Progenitor cell of endocrine pancreas (in vitro differentiated cells): ENCODE measurements at regions not wholly inside any gene's neighbourhood (a gene's known extent, or its start where the extent isn't known, plus 50 kb on each side); places are given as distances from the start of the nearest gene placed in this dataset.
"Not testable (repeated sequence)": the region's sequence is repeated elsewhere in the genome, so short reads cannot be mapped to it uniquely, and the experiment has no call there.

Experiments
- DNase-seq: peaks from one replicate; pipeline ENCODE4 v3.0.0; 2021; ENCODE audit warnings: low spot score; ENCODE audit not compliant: unreplicated experiment
- H3K27ac Mint-ChIP-seq: 2 replicates; pipeline ENCODE4 v1.8.0; 2021; ENCODE audit warnings: mild to moderate bottlenecking, moderate library complexity, mixed read lengths
- H3K27me3 Mint-ChIP-seq: 2 replicates; pipeline ENCODE4 v1.8.0; 2021; ENCODE audit warnings: mixed read lengths
- H3K36me3 Mint-ChIP-seq: 2 replicates; pipeline ENCODE4 v1.8.0; 2022; ENCODE audit warnings: mixed read lengths; ENCODE audit not compliant: insufficient read depth
- H3K4me1 Mint-ChIP-seq: 2 replicates; pipeline ENCODE4 v1.8.0; 2021; ENCODE audit warnings: low read depth, mixed read lengths
- H3K4me3 Mint-ChIP-seq: 2 replicates; pipeline ENCODE4 v1.8.0; 2021; ENCODE audit warnings: low read depth, mild to moderate bottlenecking, moderate library complexity, mixed read lengths
- H3K9me3 Mint-ChIP-seq: 2 replicates; pipeline ENCODE4 v1.8.0; 2021; ENCODE audit warnings: low read depth, mixed read lengths
- TF ChIP-seq, protein P1 (sequence below): fragments of 200-600 bp; sonication (generic); IDR thresholded peaks from one replicate; pipeline ENCODE4 v1.5.0; 2021; ENCODE audit warnings: antibody characterized with exemption, mild to moderate bottlenecking; ENCODE audit not compliant: unreplicated experiment

DNA sequence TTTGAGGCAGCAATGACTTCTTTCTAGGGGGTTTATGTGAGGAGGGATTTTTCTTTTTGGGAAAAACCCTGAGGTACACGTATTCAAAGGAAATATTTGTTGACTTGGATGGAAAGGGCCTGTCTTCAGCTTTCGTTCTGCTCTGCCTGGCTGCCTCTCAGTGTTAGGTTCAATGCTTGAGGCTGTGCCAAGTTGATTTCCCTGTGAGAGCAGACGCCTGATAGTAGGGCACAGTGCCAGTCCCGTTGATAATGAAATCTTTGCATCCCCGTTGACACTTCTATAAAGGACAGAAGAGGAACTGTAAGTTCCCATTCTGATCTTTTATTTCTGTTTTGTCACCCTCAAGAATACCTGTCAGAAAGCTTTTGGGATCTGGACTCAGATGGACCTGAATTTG, 191.1 kb downstream of the NPIPA7 start:
- H3K4me3 Mint-ChIP-seq, H3K36me3 Mint-ChIP-seq, H3K4me1 Mint-ChIP-seq, H3K27me3 Mint-ChIP-seq, DNase-seq, H3K27ac Mint-ChIP-seq, H3K9me3 Mint-ChIP-seq: not testable (repeated sequence)

DNA sequence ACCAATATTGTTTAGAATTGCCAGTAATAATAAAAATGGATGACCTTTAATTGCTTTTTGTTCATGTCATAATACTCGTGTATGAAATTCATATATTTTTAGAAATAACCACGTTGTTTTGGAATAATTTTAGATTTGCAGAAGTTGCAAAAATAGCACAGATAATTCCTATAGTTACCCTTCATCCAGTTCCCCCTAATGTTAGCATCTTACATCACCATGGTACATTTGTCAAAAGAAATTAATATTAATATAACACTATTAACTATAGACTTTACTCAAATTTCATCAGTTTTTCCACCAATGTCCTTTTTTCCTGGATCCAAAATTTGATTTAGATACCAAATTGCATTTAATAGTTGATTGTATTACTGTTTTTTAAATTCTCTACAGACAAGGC, 191.9 kb downstream of the NPIPA7 start:
- not testable (repeated sequence) for H3K4me3 Mint-ChIP-seq, H3K27ac Mint-ChIP-seq, DNase-seq, H3K36me3 Mint-ChIP-seq, H3K9me3 Mint-ChIP-seq, H3K27me3 Mint-ChIP-seq, H3K4me1 Mint-ChIP-seq

DNA sequence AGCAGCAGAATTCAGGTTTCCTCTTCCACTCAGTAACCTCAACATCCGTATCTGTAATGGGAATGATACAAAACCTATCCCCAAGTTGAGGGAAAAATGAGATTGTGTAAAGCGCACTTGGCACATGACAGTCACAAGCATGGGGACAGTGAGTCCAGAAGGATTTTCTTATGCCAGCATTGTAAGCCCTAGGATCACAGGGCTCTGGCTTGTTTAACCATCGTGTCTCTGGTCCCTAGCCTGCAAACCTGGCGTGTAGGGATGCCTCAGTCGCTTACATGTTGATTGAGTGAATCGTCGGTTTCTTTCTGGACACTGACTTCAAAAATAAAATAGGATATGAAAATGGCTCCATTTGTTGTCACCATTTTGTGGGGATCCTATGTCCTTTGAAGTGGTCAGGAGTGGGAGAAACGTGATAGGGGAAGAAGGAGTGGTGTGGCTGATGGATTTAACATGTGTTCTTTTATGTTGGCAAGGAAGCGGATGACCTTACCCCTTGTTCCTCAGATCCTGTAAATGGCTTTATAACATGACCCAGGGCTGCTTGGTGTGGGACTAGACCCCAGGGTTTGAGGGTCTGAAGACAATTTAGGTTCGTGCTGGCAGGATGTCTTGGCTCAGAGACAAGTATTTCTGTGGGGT, 193.3 kb downstream of the NPIPA7 start:
- H3K9me3 Mint-ChIP-seq, H3K27me3 Mint-ChIP-seq, DNase-seq, H3K27ac Mint-ChIP-seq, H3K36me3 Mint-ChIP-seq, H3K4me1 Mint-ChIP-seq, H3K4me3 Mint-ChIP-seq: not testable (repeated sequence)

DNA sequence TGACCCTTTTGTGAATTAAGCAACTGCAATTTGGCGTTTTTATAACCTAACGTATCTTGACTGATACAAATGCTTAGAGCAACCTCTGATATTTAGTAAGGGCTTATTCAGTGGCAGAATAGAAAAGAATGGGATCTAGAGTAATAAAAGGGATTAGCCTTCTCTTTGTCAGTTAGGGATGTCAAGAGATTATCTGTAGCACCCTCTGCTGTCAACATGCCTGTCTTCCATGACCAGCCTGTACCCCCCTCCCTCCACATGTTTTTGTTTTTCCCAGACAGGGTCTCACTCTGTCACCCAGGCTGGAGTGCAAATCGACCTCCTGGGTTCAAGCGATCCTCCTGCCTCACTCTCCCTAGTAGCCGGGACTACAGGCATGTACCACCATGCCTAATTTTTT, 198.1 kb downstream of the NPIPA7 start:
- not testable (repeated sequence) for H3K4me3 Mint-ChIP-seq, H3K9me3 Mint-ChIP-seq, H3K36me3 Mint-ChIP-seq, H3K4me1 Mint-ChIP-seq, H3K27me3 Mint-ChIP-seq, H3K27ac Mint-ChIP-seq, DNase-seq

DNA sequence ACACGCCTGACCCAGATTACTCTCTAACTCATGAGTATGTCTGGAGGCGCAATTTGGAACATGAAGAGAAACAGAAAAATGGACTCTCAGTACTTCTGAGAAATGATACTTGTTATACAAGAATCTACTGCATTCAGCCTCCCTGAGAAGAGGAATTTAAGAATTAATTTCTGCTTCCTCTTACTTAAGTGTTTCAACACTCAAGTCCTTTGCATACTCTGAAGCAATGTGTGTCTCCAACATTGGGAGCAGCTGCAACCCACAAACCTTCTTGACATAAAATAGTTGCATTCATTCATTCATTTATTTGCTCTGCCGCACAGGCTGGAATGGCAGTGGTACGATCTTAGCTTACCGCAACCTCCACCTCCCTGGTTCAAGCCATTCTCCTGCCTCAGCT, 199.8 kb downstream of the NPIPA7 start:
- no peak for DNase-seq
- TF ChIP-seq, protein P1, sequence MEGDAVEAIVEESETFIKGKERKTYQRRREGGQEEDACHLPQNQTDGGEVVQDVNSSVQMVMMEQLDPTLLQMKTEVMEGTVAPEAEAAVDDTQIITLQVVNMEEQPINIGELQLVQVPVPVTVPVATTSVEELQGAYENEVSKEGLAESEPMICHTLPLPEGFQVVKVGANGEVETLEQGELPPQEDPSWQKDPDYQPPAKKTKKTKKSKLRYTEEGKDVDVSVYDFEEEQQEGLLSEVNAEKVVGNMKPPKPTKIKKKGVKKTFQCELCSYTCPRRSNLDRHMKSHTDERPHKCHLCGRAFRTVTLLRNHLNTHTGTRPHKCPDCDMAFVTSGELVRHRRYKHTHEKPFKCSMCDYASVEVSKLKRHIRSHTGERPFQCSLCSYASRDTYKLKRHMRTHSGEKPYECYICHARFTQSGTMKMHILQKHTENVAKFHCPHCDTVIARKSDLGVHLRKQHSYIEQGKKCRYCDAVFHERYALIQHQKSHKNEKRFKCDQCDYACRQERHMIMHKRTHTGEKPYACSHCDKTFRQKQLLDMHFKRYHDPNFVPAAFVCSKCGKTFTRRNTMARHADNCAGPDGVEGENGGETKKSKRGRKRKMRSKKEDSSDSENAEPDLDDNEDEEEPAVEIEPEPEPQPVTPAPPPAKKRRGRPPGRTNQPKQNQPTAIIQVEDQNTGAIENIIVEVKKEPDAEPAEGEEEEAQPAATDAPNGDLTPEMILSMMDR, result no peak
- no peaks in the 10 kb centered on the region for H3K27me3 Mint-ChIP-seq
- no peaks in the 10 kb centered on the region for H3K4me1 Mint-ChIP-seq
- no peak overlapping the region for H3K4me3 Mint-ChIP-seq
- H3K27ac Mint-ChIP-seq, result no peak overlapping the region
- H3K9me3 Mint-ChIP-seq, result peaks cover 3% of the 10 kb centered on the region
- peaks cover 1% of the 10 kb centered on the region for H3K36me3 Mint-ChIP-seq

DNA sequence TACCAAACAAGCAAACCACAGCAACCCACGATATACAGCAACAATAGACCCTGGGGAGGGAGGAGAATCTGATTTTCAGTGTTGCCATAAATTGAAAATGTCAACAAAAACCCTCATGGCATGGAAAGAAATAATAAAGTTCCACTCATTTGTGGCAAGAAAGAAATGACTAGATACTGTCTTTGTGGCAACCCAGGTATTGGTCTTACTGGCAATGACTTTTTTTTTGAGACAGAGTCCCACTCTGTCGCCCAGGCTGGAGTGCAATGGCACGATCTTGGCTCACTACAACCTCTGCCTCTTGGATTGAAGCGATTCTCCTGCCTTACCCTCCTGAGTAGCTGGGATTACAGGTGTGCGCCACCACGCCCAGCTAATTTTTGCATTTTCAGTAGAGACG, 204.0 kb downstream of the NPIPA7 start:
- not testable (repeated sequence) for DNase-seq, H3K9me3 Mint-ChIP-seq, H3K27ac Mint-ChIP-seq, H3K36me3 Mint-ChIP-seq, H3K27me3 Mint-ChIP-seq, H3K4me3 Mint-ChIP-seq, H3K4me1 Mint-ChIP-seq

DNA sequence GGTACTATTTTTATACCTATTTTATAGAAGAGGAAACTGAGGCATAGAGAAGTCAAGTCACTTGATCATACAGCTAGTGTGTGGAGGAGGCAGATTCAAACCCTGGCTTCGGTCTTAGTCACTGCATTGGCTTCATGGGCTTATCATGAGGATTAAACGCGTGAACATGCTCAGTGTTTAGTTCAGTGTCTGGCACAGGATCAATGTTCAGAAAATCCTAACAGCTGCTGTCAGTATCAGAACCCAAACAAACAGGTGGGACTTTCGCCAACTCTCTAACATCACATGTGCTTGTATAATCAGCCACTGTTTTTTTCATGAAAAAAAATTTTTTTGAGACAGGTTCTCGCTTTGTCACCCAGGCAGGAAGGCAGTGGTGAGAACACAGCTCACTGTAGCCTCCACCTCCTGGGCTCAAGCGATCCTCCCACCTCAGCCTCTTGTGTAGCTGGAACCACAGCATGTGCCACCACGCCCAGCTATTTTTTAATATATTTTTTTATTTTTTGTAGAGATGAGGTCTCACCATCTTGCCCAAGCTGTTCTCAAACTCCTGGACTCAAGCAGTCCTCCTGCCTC, 207.2 kb downstream of the NPIPA7 start:
- not testable (repeated sequence) for H3K4me3 Mint-ChIP-seq, H3K9me3 Mint-ChIP-seq, H3K27ac Mint-ChIP-seq, DNase-seq, H3K36me3 Mint-ChIP-seq, H3K4me1 Mint-ChIP-seq, H3K27me3 Mint-ChIP-seq

DNA sequence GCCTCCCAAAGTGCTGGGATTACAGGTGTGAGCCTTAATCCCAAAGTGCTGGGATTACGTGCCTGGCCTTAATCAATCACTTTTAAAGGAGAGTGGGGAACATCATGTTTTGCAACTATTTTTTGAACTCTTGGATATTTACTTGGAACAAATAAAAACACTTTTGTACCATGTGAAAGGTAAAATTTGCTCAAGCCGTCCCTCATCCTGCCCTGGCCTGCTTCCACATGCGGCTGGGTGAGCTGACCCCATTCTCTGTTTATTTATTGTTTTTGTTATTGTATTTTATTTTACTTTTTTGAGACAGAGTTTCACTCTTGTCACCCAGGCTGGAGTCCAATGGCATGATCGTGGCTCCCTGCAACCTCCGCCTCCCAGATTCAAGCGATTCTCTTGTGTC, 208.0 kb downstream of the NPIPA7 start:
- not testable (repeated sequence) for H3K4me1 Mint-ChIP-seq, H3K9me3 Mint-ChIP-seq, H3K36me3 Mint-ChIP-seq, H3K27me3 Mint-ChIP-seq, DNase-seq, H3K27ac Mint-ChIP-seq, H3K4me3 Mint-ChIP-seq

DNA sequence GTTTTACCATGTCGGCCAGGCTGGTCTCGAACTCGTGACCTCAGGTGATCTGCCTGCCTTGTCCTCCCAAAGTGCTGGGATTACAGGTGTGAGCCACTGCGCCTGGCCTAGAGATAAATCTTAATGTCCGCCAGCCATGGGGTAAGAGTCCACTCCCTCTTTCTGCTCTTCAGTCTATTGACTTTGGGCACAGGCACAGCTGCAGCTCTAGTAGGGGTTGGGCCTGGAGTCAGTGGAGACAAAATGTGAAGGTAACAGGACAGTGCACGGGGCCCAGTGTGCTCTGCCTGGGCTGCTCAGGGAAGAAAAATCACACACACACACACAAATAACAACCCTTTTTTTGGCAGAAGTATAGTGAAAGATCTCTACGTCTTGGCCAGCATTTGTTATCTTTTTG, 209.5 kb downstream of the NPIPA7 start:
- H3K36me3 Mint-ChIP-seq, DNase-seq, H3K4me3 Mint-ChIP-seq, H3K27me3 Mint-ChIP-seq, H3K27ac Mint-ChIP-seq, H3K9me3 Mint-ChIP-seq, H3K4me1 Mint-ChIP-seq: not testable (repeated sequence)

DNA sequence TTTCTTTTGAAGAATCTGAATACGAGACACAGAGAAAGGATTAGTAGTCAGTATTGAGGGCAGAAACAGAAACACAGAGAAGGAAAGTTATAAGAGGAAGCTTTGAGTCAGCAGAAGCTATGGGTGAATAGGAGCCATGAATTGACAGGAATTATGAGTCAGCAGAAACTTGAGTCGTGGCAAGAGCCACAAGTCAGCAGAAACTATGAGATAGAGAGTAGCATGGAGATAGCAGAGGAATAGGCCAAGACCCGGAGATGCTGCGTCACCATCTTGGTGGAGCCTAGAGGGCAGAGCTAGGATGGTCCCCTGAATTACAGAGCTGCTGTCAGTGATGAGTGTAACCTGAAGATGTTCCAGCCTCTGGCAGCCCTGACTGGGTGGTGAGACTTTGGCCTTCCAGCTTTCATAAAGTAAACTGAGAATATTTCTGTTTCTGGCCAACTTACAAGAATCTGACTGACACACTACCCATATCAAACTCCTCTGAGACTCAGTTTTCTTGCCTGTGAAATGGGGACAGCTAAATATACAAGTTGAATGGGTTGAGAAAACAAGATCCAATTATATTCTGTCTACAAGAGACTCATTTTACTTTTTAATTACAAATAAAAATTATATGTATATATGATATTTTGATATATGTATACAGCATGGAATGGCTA, 211.8 kb downstream of the NPIPA7 start:
- not testable (repeated sequence) for DNase-seq, H3K27ac Mint-ChIP-seq, H3K36me3 Mint-ChIP-seq, H3K4me1 Mint-ChIP-seq, H3K9me3 Mint-ChIP-seq, H3K27me3 Mint-ChIP-seq, H3K4me3 Mint-ChIP-seq
